GM06990 (cell line): ENCODE measurements at regions not wholly inside any gene's neighbourhood (a gene's known extent, or its start where the extent isn't known, plus 50 kb on each side); places are given as distances from the start of the nearest gene placed in this dataset.

ENCODE experiments used
- DNase-seq: peaks from one replicate; pipeline ENCODE4 v3.0.0-alpha.2; 2011; ENCODE audit not compliant: insufficient read length; ENCODE audit errors: extremely low read depth
- H3K27me3 ChIP-seq: replicated peaks from 2 replicates; pipeline ENCODE4 v1.6.0; 2011; ENCODE audit warnings: low read length; ENCODE audit not compliant: control insufficient read depth, insufficient read depth
- H3K36me3 ChIP-seq: 2 replicates; pipeline ENCODE4 v1.5.1; 2011; ENCODE audit warnings: low read length; ENCODE audit not compliant: control insufficient read depth, insufficient read depth
- H3K4me3 ChIP-seq: replicated peaks from 2 replicates; pipeline ENCODE4 v1.5.1; 2011; ENCODE audit warnings: low read depth, mild to moderate bottlenecking, control low read depth, low read length
- TF ChIP-seq, protein P1 (sequence below): IDR thresholded peaks from 2 replicates; pipeline ENCODE4 v1.5.1; 2011; ENCODE audit warnings: low read length, control low read depth, mild to moderate bottlenecking, inconsistent platforms; ENCODE audit not compliant: insufficient read depth, poor library complexity, severe bottlenecking

GRCh38 chr12:107931761-107932160 lies 157.3 kb downstream of the ASCL4 start:
- Histone ChIP-seq H3K36me3 (no peaks in the 10 kb centered on the region), H3K4me3 (no peak overlapping the region), H3K27me3 (no peaks in the 10 kb centered on the region)
- TF ChIP-seq, protein P1, sequence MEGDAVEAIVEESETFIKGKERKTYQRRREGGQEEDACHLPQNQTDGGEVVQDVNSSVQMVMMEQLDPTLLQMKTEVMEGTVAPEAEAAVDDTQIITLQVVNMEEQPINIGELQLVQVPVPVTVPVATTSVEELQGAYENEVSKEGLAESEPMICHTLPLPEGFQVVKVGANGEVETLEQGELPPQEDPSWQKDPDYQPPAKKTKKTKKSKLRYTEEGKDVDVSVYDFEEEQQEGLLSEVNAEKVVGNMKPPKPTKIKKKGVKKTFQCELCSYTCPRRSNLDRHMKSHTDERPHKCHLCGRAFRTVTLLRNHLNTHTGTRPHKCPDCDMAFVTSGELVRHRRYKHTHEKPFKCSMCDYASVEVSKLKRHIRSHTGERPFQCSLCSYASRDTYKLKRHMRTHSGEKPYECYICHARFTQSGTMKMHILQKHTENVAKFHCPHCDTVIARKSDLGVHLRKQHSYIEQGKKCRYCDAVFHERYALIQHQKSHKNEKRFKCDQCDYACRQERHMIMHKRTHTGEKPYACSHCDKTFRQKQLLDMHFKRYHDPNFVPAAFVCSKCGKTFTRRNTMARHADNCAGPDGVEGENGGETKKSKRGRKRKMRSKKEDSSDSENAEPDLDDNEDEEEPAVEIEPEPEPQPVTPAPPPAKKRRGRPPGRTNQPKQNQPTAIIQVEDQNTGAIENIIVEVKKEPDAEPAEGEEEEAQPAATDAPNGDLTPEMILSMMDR = no peak
- DNase-seq = no peak

- no peak for DNase-seq
- no peaks in the 10 kb centered on the region; the same call in 1 of the 2 replicates for H3K27me3 ChIP-seq
- TF ChIP-seq, protein P1 = no peak
- H3K4me3 ChIP-seq = no peak overlapping the region
- H3K36me3 ChIP-seq = no peaks in the 10 kb centered on the region
These were observed 163.9 kb downstream of the ASCL4 start for GRCh38 chr12:107938446-107938845.

GRCh38 chr12:107948391-107948945 lies 174.0 kb downstream of the ASCL4 start:
- DNase-seq = no peak
- Histone ChIP-seq H3K36me3 (no peaks in the 10 kb centered on the region), H3K27me3 (no peaks in the 10 kb centered on the region), H3K4me3 (no peak overlapping the region)
- TF ChIP-seq, protein P1 = no peak

DNA sequence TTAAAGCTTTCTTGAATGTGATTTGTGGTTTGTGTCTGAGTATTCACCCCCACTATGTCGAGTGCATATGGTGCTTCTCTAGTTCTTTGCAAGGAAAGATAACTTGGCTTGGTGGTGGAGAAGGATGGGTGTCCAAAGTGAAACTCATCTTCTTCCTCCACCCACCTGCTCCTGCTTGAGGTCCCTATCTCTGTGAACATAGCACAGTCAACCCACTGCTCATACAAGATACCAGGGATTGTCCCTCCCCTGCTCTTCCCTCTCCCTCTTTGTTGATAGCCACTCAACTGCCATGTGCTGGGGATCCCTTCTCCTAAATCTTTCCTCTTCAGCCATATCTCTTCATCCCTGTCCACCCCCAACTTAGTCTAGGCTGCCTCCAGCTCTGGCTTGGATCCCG lies 176.5 kb downstream of the ASCL4 start:
- Histone ChIP-seq H3K4me3 (no peak overlapping the region), H3K36me3 (no peaks in the 10 kb centered on the region), H3K27me3 (no peaks in the 10 kb centered on the region; the same call in 1 of the 2 replicates)
- TF ChIP-seq, protein P1 = no peak
- no peak for DNase-seq

DNA sequence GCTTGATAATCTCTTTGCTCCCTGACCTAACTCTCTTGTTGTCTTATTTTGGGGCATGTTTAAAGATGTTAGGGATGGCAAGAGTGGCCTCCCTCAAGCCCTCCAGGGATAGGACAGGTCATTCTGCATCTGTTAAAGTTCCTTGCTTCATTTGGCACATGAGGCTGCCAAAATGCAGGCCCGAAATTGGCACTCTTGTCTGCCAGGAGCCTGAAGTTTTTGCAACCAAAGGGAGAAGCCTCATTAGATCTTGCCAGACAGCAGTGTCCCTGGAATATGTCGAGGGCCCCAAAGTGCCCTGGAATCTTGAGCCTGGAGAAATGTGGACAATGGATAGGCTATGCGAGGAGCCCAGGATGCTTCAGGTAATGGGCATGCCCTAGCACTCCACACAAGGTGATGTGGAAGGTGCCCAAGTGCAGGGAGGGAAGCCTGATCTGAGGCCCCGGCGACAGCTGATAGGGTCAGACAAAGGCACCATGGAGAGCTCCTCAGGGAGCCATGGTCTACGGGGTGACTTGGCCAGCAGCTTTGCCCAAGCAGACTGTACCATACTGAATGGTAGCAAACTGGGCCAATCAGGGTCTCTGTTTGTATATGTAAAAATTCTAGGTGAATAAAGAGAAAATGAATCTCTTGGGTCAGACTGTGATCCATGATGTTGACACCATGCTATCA lies 173.0 kb upstream of the WSCD2 start:
- TF ChIP-seq, protein P1 = no peak
- DNase-seq = no peak
- Histone ChIP-seq H3K4me3 (no peak overlapping the region), H3K36me3 (no peaks in the 10 kb centered on the region), H3K27me3 (no peaks in the 10 kb centered on the region; the same call in 1 of the 2 replicates)
